ENCODE measurements at regions not wholly inside any gene's neighbourhood (a gene's known extent, or its start where the extent isn't known, plus 50 kb on each side); places are given as distances from the start of the nearest gene placed in this dataset.

GRCh38 chr9:117775591-117775990 lies 71.4 kb downstream of the TLR4 start:
- H3K27me3 ChIP-seq (ENCODE audit: control insufficient read depth, insufficient read depth, low read length): no peaks in the 10 kb centered on the region
- H3K36me3 ChIP-seq (ENCODE audit: control insufficient read depth, insufficient read depth, low read length): no peaks in the 10 kb centered on the region
- H3K4me1 ChIP-seq (ENCODE audit: control insufficient read depth, insufficient read depth, low read length): peaks cover 4% of the 10 kb centered on the region; the same call in 1 of the 2 replicates
- no peaks in the 10 kb centered on the region for H3K9me3 ChIP-seq (ENCODE audit: control insufficient read depth, insufficient read depth, low read length)
- H3K4me3 ChIP-seq (ENCODE audit: low read depth, low read length): no peak overlapping the region
- no peak overlapping the region for H3K9ac ChIP-seq (ENCODE audit: low read depth, low read length)
- no peak overlapping the region for H3K27ac ChIP-seq (ENCODE audit: low read depth, low read length)

- Histone ChIP-seq H3K36me3 (ENCODE audit: control insufficient read depth, insufficient read depth, low read length) (no peaks in the 10 kb centered on the region), H3K4me3 (ENCODE audit: low read depth, low read length) (no peak overlapping the region), H3K4me1 (ENCODE audit: control insufficient read depth, insufficient read depth, low read length) (peaks cover 4% of the 10 kb centered on the region; the same call in 1 of the 2 replicates), H3K27me3 (ENCODE audit: control insufficient read depth, insufficient read depth, low read length) (no peaks in the 10 kb centered on the region), H3K27ac (ENCODE audit: low read depth, low read length) (no peak overlapping the region), H3K9me3 (ENCODE audit: control insufficient read depth, insufficient read depth, low read length) (no peaks in the 10 kb centered on the region), H3K9ac (ENCODE audit: low read depth, low read length) (no peak overlapping the region)
These were observed 73.6 kb downstream of the TLR4 start for GRCh38 chr9:117777823-117778222.

- Histone ChIP-seq H3K27me3 (ENCODE audit: control insufficient read depth, insufficient read depth, low read length) (no peaks in the 10 kb centered on the region), H3K9ac (ENCODE audit: low read depth, low read length) (no peak overlapping the region), H3K9me3 (ENCODE audit: control insufficient read depth, insufficient read depth, low read length) (no peaks in the 10 kb centered on the region), H3K36me3 (ENCODE audit: control insufficient read depth, insufficient read depth, low read length) (no peaks in the 10 kb centered on the region), H3K4me1 (ENCODE audit: control insufficient read depth, insufficient read depth, low read length) (peaks cover 4% of the 10 kb centered on the region; the same call in 1 of the 2 replicates), H3K4me3 (ENCODE audit: low read depth, low read length) (no peak overlapping the region), H3K27ac (ENCODE audit: low read depth, low read length) (no peak overlapping the region)
These were observed 75.6 kb downstream of the TLR4 start for GRCh38 chr9:117779760-117780159.

- no peaks in the 10 kb centered on the region for H3K9me3 ChIP-seq (ENCODE audit: control insufficient read depth, insufficient read depth, low read length)
- no peak overlapping the region for H3K27ac ChIP-seq (ENCODE audit: low read depth, low read length)
- no peak overlapping the region for H3K4me3 ChIP-seq (ENCODE audit: low read depth, low read length)
- H3K4me1 ChIP-seq (ENCODE audit: control insufficient read depth, insufficient read depth, low read length): no peaks in the 10 kb centered on the region; the same call in 1 of the 2 replicates
- no peak overlapping the region for H3K9ac ChIP-seq (ENCODE audit: low read depth, low read length)
- no peaks in the 10 kb centered on the region for H3K36me3 ChIP-seq (ENCODE audit: control insufficient read depth, insufficient read depth, low read length)
- H3K27me3 ChIP-seq (ENCODE audit: control insufficient read depth, insufficient read depth, low read length): no peaks in the 10 kb centered on the region
These were observed 79.0 kb downstream of the TLR4 start for GRCh38 chr9:117782931-117783788.

GRCh38 chr9:117783828-117784227 lies 79.6 kb downstream of the TLR4 start:
- H3K4me1 ChIP-seq (ENCODE audit: control insufficient read depth, insufficient read depth, low read length): no peaks in the 10 kb centered on the region; the same call in 1 of the 2 replicates
- no peaks in the 10 kb centered on the region for H3K36me3 ChIP-seq (ENCODE audit: control insufficient read depth, insufficient read depth, low read length)
- H3K9me3 ChIP-seq (ENCODE audit: control insufficient read depth, insufficient read depth, low read length): no peaks in the 10 kb centered on the region
- no peak overlapping the region for H3K4me3 ChIP-seq (ENCODE audit: low read depth, low read length)
- H3K27me3 ChIP-seq (ENCODE audit: control insufficient read depth, insufficient read depth, low read length): no peaks in the 10 kb centered on the region
- no peak overlapping the region for H3K27ac ChIP-seq (ENCODE audit: low read depth, low read length)
- H3K9ac ChIP-seq (ENCODE audit: low read depth, low read length): no peak overlapping the region

- no peaks in the 10 kb centered on the region for H3K36me3 ChIP-seq (ENCODE audit: control insufficient read depth, insufficient read depth, low read length)
- no peak overlapping the region for H3K4me3 ChIP-seq (ENCODE audit: low read depth, low read length)
- H3K27me3 ChIP-seq (ENCODE audit: control insufficient read depth, insufficient read depth, low read length): no peaks in the 10 kb centered on the region
- H3K9me3 ChIP-seq (ENCODE audit: control insufficient read depth, insufficient read depth, low read length): no peaks in the 10 kb centered on the region
- no peak overlapping the region for H3K9ac ChIP-seq (ENCODE audit: low read depth, low read length)
- H3K4me1 ChIP-seq (ENCODE audit: control insufficient read depth, insufficient read depth, low read length): no peaks in the 10 kb centered on the region
- no peak overlapping the region for H3K27ac ChIP-seq (ENCODE audit: low read depth, low read length)
These were observed 80.8 kb downstream of the TLR4 start for GRCh38 chr9:117784996-117785395.

- Histone ChIP-seq H3K27ac (ENCODE audit: low read depth, low read length) (no peak overlapping the region), H3K4me1 (ENCODE audit: control insufficient read depth, insufficient read depth, low read length) (peaks cover 5% of the 10 kb centered on the region; the same call in 1 of the 2 replicates), H3K36me3 (ENCODE audit: control insufficient read depth, insufficient read depth, low read length) (no peaks in the 10 kb centered on the region), H3K27me3 (ENCODE audit: control insufficient read depth, insufficient read depth, low read length) (no peaks in the 10 kb centered on the region), H3K9me3 (ENCODE audit: control insufficient read depth, insufficient read depth, low read length) (no peaks in the 10 kb centered on the region), H3K4me3 (ENCODE audit: low read depth, low read length) (no peak overlapping the region), H3K9ac (ENCODE audit: low read depth, low read length) (no peak overlapping the region)
These were observed 83.5 kb downstream of the TLR4 start for GRCh38 chr9:117787746-117788145.

- no peak overlapping the region for H3K4me3 ChIP-seq (ENCODE audit: low read depth, low read length)
- no peak overlapping the region for H3K27ac ChIP-seq (ENCODE audit: low read depth, low read length)
- no peaks in the 10 kb centered on the region for H3K9me3 ChIP-seq (ENCODE audit: control insufficient read depth, insufficient read depth, low read length)
- H3K27me3 ChIP-seq (ENCODE audit: control insufficient read depth, insufficient read depth, low read length): no peaks in the 10 kb centered on the region
- peaks cover 15% of the 10 kb centered on the region for H3K4me1 ChIP-seq (ENCODE audit: control insufficient read depth, insufficient read depth, low read length)
- no peaks in the 10 kb centered on the region for H3K36me3 ChIP-seq (ENCODE audit: control insufficient read depth, insufficient read depth, low read length)
- no peak overlapping the region for H3K9ac ChIP-seq (ENCODE audit: low read depth, low read length)
These were observed 91.1 kb downstream of the TLR4 start for GRCh38 chr9:117795271-117795670.

GRCh38 chr9:117796681-117797080 lies 92.5 kb downstream of the TLR4 start:
- Histone ChIP-seq H3K9ac (ENCODE audit: low read depth, low read length) (no peak overlapping the region), H3K27ac (ENCODE audit: low read depth, low read length) (no peak overlapping the region), H3K27me3 (ENCODE audit: control insufficient read depth, insufficient read depth, low read length) (no peaks in the 10 kb centered on the region), H3K36me3 (ENCODE audit: control insufficient read depth, insufficient read depth, low read length) (no peaks in the 10 kb centered on the region), H3K4me1 (ENCODE audit: control insufficient read depth, insufficient read depth, low read length) (peaks cover 15% of the 10 kb centered on the region), H3K4me3 (ENCODE audit: low read depth, low read length) (no peak overlapping the region), H3K9me3 (ENCODE audit: control insufficient read depth, insufficient read depth, low read length) (no peaks in the 10 kb centered on the region)

GRCh38 chr9:117800389-117800788 lies 96.2 kb downstream of the TLR4 start:
- no peaks in the 10 kb centered on the region for H3K36me3 ChIP-seq (ENCODE audit: control insufficient read depth, insufficient read depth, low read length)
- H3K27ac ChIP-seq (ENCODE audit: low read depth, low read length): no peak overlapping the region
- H3K9ac ChIP-seq (ENCODE audit: low read depth, low read length): no peak overlapping the region
- no peaks in the 10 kb centered on the region for H3K4me1 ChIP-seq (ENCODE audit: control insufficient read depth, insufficient read depth, low read length)
- no peaks in the 10 kb centered on the region for H3K27me3 ChIP-seq (ENCODE audit: control insufficient read depth, insufficient read depth, low read length)
- no peaks in the 10 kb centered on the region for H3K9me3 ChIP-seq (ENCODE audit: control insufficient read depth, insufficient read depth, low read length)
- H3K4me3 ChIP-seq (ENCODE audit: low read depth, low read length): no peak overlapping the region

GRCh38 chr9:117809751-117810150 lies 105.5 kb downstream of the TLR4 start:
- Histone ChIP-seq H3K27ac (ENCODE audit: low read depth, low read length) (no peak overlapping the region), H3K9me3 (ENCODE audit: control insufficient read depth, insufficient read depth, low read length) (no peaks in the 10 kb centered on the region), H3K4me3 (ENCODE audit: low read depth, low read length) (no peak overlapping the region), H3K36me3 (ENCODE audit: control insufficient read depth, insufficient read depth, low read length) (no peaks in the 10 kb centered on the region), H3K27me3 (ENCODE audit: control insufficient read depth, insufficient read depth, low read length) (no peaks in the 10 kb centered on the region), H3K4me1 (ENCODE audit: control insufficient read depth, insufficient read depth, low read length) (no peaks in the 10 kb centered on the region), H3K9ac (ENCODE audit: low read depth, low read length) (no peak overlapping the region)
